ENCODE measurements at regions not wholly inside any gene's neighbourhood (a gene's known extent, or its start where the extent isn't known, plus 50 kb on each side); places are given as distances from the start of the nearest gene placed in this dataset.

GRCh38 chr10:108598320-108598695 is 1325.0 kb downstream of the XPNPEP1 start (continued):
- TF ChIP-seq FOXP4 (CRISPR knock-in tag; IDR thresholded peaks at IDR 0.05) = peak; percentile 63; the same call in 1 of the 2 replicates
- TF ChIP-seq GRHL2 (CRISPR knock-in tag; IDR thresholded peaks at IDR 0.05; ENCODE audit: insufficient replicate concordance, severe bottlenecking) = no peak

GRCh38 chr10:108597657-108598319 is 1325.5 kb downstream of the XPNPEP1 start:
- DNase-seq (ENCODE audit: low spot score) = no peak
- Mint-ChIP-seq H3K9me3 (no peaks in the 10 kb centered on the region), H3K27me3 (ENCODE audit: low read depth) (peaks cover 100% of the 10 kb centered on the region), H3K36me3 (no peaks in the 10 kb centered on the region), H3K4me3 (no peak overlapping the region), H3K4me1 (peaks cover 28% of the 10 kb centered on the region), H3K27ac (no peak overlapping the region)
- TF ChIP-seq ZNF671 (CRISPR knock-in tag; IDR thresholded peaks at IDR 0.05) = no peak
- no peak for TF ChIP-seq ATF1 (CRISPR knock-in tag; IDR thresholded peaks at IDR 0.05)
- TF ChIP-seq ATF2 (CRISPR knock-in tag; IDR thresholded peaks at IDR 0.05; ENCODE audit: borderline replicate concordance, low read depth) = no peak
- TF ChIP-seq TEAD4 (CRISPR knock-in tag; IDR thresholded peaks at IDR 0.05) = no peak
- no peak for TF ChIP-seq GABPB1 (CRISPR knock-in tag; IDR thresholded peaks at IDR 0.05)
- TF ChIP-seq RORB (CRISPR knock-in tag; IDR thresholded peaks at IDR 0.05) = no peak
- no peak for TF ChIP-seq NR3C1 (CRISPR knock-in tag; conservative IDR thresholded peaks at IDR 0.05; ENCODE audit: low read depth)
- no peak for TF ChIP-seq OVOL2 (CRISPR knock-in tag; IDR thresholded peaks at IDR 0.05; ENCODE audit: borderline replicate concordance)
- no peak for TF ChIP-seq CREM (CRISPR knock-in tag; IDR thresholded peaks at IDR 0.05)
- no peak for TF ChIP-seq ZNF138 (CRISPR knock-in tag; conservative IDR thresholded peaks at IDR 0.05)
- TF ChIP-seq E2F1 (CRISPR knock-in tag; IDR thresholded peaks at IDR 0.05) = no peak
- TF ChIP-seq ARID4B (CRISPR knock-in tag; IDR thresholded peaks at IDR 0.05; ENCODE audit: borderline replicate concordance) = no peak
- TF ChIP-seq PRRX2 (CRISPR knock-in tag; IDR thresholded peaks at IDR 0.05) = no peak
- TF ChIP-seq SOX15 (CRISPR knock-in tag; IDR thresholded peaks at IDR 0.05) = no peak
- TF ChIP-seq AFF4 (CRISPR knock-in tag; IDR thresholded peaks at IDR 0.05; ENCODE audit: borderline replicate concordance) = no peak
- TF ChIP-seq E2F5 (CRISPR knock-in tag; IDR thresholded peaks at IDR 0.05) = no peak
- TF ChIP-seq IRF2 (CRISPR knock-in tag; IDR thresholded peaks at IDR 0.05; ENCODE audit: borderline replicate concordance, low read depth) = no peak
- POLR2A ChIA-PET = no interaction called here
- CTCF ChIA-PET = no interaction called here
- peak; percentile 72 for ATAC-seq

All from WTC11 (cell line).